PC-9 (cell line): ENCODE measurements at regions not wholly inside any gene's neighbourhood (a gene's known extent, or its start where the extent isn't known, plus 50 kb on each side); places are given as distances from the start of the nearest gene placed in this dataset.

Experiments
- EZH2 ChIP-seq: fragments of 200-600 bp; sonication (generic); IDR thresholded peaks from 2 replicates; pipeline ENCODE4 v1.8.0; 2017; ENCODE audit warnings: antibody characterized with exemption, low read depth
- TF ChIP-seq, protein P1 (sequence below): fragments of 200-600 bp; sonication (generic); conservative IDR thresholded peaks from 2 replicates; pipeline ENCODE4 v1.6.1; 2017; ENCODE audit warnings: mixed run types, antibody characterized with exemption, mild to moderate bottlenecking, moderate library complexity

DNA sequence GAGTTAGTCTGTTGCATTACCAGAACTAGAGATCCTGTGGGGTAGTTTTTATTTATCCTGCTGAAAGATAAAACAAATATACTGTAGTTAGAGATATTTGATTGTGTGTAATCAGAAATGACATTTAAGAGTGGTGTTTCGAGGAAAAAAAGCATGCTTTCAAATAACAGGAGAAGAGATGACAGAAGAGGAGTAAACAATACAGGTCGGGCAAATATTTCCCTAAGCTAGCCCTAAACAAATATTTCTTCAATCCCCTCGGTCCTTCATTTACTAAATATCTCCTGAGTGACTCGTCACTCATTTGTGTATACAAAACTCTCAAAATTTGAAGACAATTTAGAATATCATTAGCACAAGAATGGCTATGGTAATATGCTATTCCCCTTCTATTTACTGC, 219.7 kb upstream of the FERD3L start:
- TF ChIP-seq, protein P1, sequence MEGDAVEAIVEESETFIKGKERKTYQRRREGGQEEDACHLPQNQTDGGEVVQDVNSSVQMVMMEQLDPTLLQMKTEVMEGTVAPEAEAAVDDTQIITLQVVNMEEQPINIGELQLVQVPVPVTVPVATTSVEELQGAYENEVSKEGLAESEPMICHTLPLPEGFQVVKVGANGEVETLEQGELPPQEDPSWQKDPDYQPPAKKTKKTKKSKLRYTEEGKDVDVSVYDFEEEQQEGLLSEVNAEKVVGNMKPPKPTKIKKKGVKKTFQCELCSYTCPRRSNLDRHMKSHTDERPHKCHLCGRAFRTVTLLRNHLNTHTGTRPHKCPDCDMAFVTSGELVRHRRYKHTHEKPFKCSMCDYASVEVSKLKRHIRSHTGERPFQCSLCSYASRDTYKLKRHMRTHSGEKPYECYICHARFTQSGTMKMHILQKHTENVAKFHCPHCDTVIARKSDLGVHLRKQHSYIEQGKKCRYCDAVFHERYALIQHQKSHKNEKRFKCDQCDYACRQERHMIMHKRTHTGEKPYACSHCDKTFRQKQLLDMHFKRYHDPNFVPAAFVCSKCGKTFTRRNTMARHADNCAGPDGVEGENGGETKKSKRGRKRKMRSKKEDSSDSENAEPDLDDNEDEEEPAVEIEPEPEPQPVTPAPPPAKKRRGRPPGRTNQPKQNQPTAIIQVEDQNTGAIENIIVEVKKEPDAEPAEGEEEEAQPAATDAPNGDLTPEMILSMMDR = no peak
- no peak for TF ChIP-seq EZH2
